Cardiac fibroblast (primary cell): ENCODE measurements at regions not wholly inside any gene's neighbourhood (a gene's known extent, or its start where the extent isn't known, plus 50 kb on each side); places are given as distances from the start of the nearest gene placed in this dataset.
"Not testable (repeated sequence)": the region's sequence is repeated elsewhere in the genome, so short reads cannot be mapped to it uniquely, and the experiment has no call there.

ENCODE experiments used
- DNase-seq, 2 donors: peaks; one replicate each; pipeline versions ENCODE4 v3.0.0 to v3.0.0-alpha.2; 2010; ENCODE audit warnings: low read depth in 2 of 2
- H3K4me3 ChIP-seq, 2 donors: replicated peaks in 1 of 2; 1 replicate in 1 of 2; 2 replicates in 1 of 2; pipeline ENCODE4 v1.5.1; 2011; ENCODE audit warnings: low read depth in 2 of 2, low read length in 2 of 2, mild to moderate bottlenecking in 2 of 2, moderate library complexity in 1 of 2
- CTCF ChIP-seq: IDR thresholded peaks from one replicate; pipeline ENCODE4 v1.5.1; 2011; ENCODE audit warnings: low read depth, mild to moderate bottlenecking, low read length, inconsistent platforms

- no peak overlapping the region for H3K4me3 ChIP-seq
- no peak for DNase-seq
- TF ChIP-seq CTCF, result no peak
These were observed 784.2 kb downstream of the SLC6A15 start for GRCh38 chr12:84128117-84128991.

- H3K4me3 ChIP-seq, result no peak overlapping the region
- DNase-seq, result no peak
- no peak for TF ChIP-seq CTCF
These were observed 788.4 kb downstream of the SLC6A15 start for GRCh38 chr12:84124211-84124610.

GRCh38 chr12:84117190-84117589, 795.4 kb downstream of the SLC6A15 start:
- no peak overlapping the region for H3K4me3 ChIP-seq
- no peak for DNase-seq
- TF ChIP-seq CTCF, result no peak

GRCh38 chr12:84113666-84114065, 798.9 kb downstream of the SLC6A15 start:
- no peak for TF ChIP-seq CTCF
- no peak for DNase-seq
- no peak overlapping the region for H3K4me3 ChIP-seq

GRCh38 chr12:84103886-84104285, 808.7 kb downstream of the SLC6A15 start:
- not testable (repeated sequence) for H3K4me3 ChIP-seq

GRCh38 chr12:84101963-84102362, 810.6 kb downstream of the SLC6A15 start:
- not testable (repeated sequence) for DNase-seq, H3K4me3 ChIP-seq

More at GRCh38 chr12:84103886-84104285, 808.7 kb downstream of the SLC6A15 start:
- DNase-seq, result not testable (repeated sequence)

- H3K4me3 ChIP-seq, DNase-seq: not testable (repeated sequence)
These were observed 813.0 kb downstream of the SLC6A15 start for GRCh38 chr12:84099591-84099990.

- H3K4me3 ChIP-seq, result no peak overlapping the region
- no peak for TF ChIP-seq CTCF
- DNase-seq, result no peak
These were observed 820.9 kb downstream of the SLC6A15 start for GRCh38 chr12:84091651-84092050.
